ENCODE measurements at regions not wholly inside any gene's neighbourhood (a gene's known extent, or its start where the extent isn't known, plus 50 kb on each side); places are given as distances from the start of the nearest gene placed in this dataset.
A peak's percentile ranks its signal among the peaks of the same experiment; 100 is the strongest.

DNA sequence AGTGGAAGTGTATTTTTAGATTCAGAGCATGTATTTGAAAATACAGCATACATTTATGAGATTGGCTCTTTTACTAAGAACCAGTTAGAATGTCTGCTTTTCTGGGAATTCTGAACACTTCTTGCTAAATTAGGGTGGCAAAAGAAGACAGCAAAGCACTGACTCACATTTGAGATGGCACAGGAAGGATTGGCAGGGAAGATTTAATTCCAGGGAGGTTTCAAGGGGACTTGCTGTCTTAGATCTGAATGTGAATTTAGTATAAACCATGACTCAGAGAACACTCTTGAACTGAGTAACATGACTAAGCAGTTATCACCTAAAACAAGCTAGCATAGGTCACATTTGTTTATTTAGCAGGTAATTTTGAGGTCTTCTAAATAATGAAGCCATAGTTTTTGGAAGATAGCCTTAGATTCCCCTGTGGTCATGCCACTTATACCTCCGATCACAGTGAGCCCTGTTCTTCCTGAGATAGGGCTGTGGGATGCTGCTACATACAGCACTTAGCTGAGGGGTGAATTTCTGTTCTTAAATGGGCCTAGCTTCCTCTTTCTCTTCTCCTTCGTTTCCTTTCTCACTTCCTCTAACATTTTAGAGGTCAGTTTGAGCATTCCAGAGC is 173.8 kb downstream of the PCSK1 start:
- H3K18ac ChIP-seq (ENCODE audit: low read depth in 1 of 2, low read length in 2 of 2): no peak overlapping the region
- no peak overlapping the region for H4K8ac ChIP-seq (ENCODE audit: low read length)
- no peak overlapping the region for H3K14ac ChIP-seq (ENCODE audit: low read length in 2 of 2)
- no peaks in the 10 kb centered on the region for H3K9me3 ChIP-seq (ENCODE audit: control insufficient read depth, low read length)
- WGBS: no CpG with 5 or more reads among the region's 2 CpGs
- H3K9ac ChIP-seq (ENCODE audit: low read length): peak overlapping the region; percentile 44
- peak overlapping the region in 1 of 2 experiments; percentile 12 for H2BK12ac ChIP-seq (ENCODE audit: low read length in 2 of 2)
- H2BK15ac ChIP-seq (ENCODE audit: low read depth, poor library complexity, severe bottlenecking): no peak overlapping the region
- peak; percentile 52 for DNase-seq
- H2AFZ ChIP-seq (ENCODE audit: low read depth, low read length): no peak overlapping the region
- H3K4me3 ChIP-seq (ENCODE audit: insufficient read depth in 1 of 2, low read depth in 1 of 2, low read length in 2 of 2): no peak overlapping the region
- H3K4me1 ChIP-seq (ENCODE audit: control insufficient read depth, insufficient read depth, low read depth, low read length): no peaks in the 10 kb centered on the region
- H3K27me3 ChIP-seq (ENCODE audit: control insufficient read depth in 1 of 2, insufficient read depth in 1 of 2, low read length in 2 of 2): no peaks in the 10 kb centered on the region
- no peak overlapping the region for H4K91ac ChIP-seq (ENCODE audit: low read length)
- no peak overlapping the region for H2BK5ac ChIP-seq (ENCODE audit: low read depth, low read length, poor library complexity, severe bottlenecking)
- no peak overlapping the region for H3K4ac ChIP-seq (ENCODE audit: low read depth in 1 of 2, low read length in 2 of 2)
- no peak overlapping the region for H2AK5ac ChIP-seq (ENCODE audit: low read length, severe bottlenecking)
- H3K27ac ChIP-seq (ENCODE audit: low read length, poor library complexity, severe bottlenecking): peak overlapping the region; percentile 36
- no peak overlapping the region for H2BK120ac ChIP-seq (ENCODE audit: low read depth, low read length)
- no peak overlapping the region for H3K23ac ChIP-seq (ENCODE audit: low read length in 2 of 2)
- H3K79me1 ChIP-seq (replicated peaks; ENCODE audit: low read length, poor library complexity, severe bottlenecking): no peaks in the 10 kb centered on the region
- no peaks in the 10 kb centered on the region for H3K36me3 ChIP-seq (ENCODE audit: control insufficient read depth in 1 of 2, insufficient read depth in 2 of 2, low read depth in 1 of 2, low read length in 2 of 2)
- no peak overlapping the region for H3K4me2 ChIP-seq (ENCODE audit: low read length, poor library complexity, severe bottlenecking)

DNA sequence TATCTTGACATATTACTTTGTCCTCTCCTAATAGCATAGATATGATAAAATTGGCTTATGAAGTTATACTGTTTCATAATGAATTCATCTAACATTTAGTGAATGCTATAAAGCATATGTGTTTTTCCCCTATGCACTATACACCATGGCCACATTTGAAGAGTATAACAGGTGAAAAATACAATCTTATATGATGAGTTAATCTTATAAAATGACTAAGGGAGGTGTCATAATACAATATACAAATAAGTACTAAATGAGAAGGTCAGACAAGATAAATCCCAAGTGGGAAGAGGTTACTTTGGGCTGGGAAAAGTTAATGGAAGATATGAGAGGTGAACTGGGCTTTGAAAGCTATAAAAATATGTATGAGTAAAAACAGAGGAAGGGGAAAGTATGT is 174.4 kb downstream of the PCSK1 start:
- Histone ChIP-seq H3K9ac (ENCODE audit: low read length) (peak overlapping the region; percentile 44), H3K4ac (ENCODE audit: low read depth in 1 of 2, low read length in 2 of 2) (no peak overlapping the region), H3K18ac (ENCODE audit: low read depth in 1 of 2, low read length in 2 of 2) (no peak overlapping the region), H4K91ac (ENCODE audit: low read length) (no peak overlapping the region), H3K36me3 (ENCODE audit: control insufficient read depth in 1 of 2, insufficient read depth in 2 of 2, low read depth in 1 of 2, low read length in 2 of 2) (no peaks in the 10 kb centered on the region), H3K9me3 (ENCODE audit: control insufficient read depth, low read length) (no peaks in the 10 kb centered on the region), H2BK5ac (ENCODE audit: low read depth, low read length, poor library complexity, severe bottlenecking) (no peak overlapping the region), H3K23ac (ENCODE audit: low read length in 2 of 2) (no peak overlapping the region), H4K8ac (ENCODE audit: low read length) (no peak overlapping the region), H2AK5ac (ENCODE audit: low read length, severe bottlenecking) (no peak overlapping the region), H2BK12ac (ENCODE audit: low read length in 2 of 2) (no peak overlapping the region), H3K79me1 (replicated peaks; ENCODE audit: low read length, poor library complexity, severe bottlenecking) (no peaks in the 10 kb centered on the region), H2BK15ac (ENCODE audit: low read depth, poor library complexity, severe bottlenecking) (no peak overlapping the region), H3K27me3 (ENCODE audit: control insufficient read depth in 1 of 2, insufficient read depth in 1 of 2, low read length in 2 of 2) (no peaks in the 10 kb centered on the region), H2AFZ (ENCODE audit: low read depth, low read length) (no peak overlapping the region), H3K4me1 (ENCODE audit: control insufficient read depth, insufficient read depth, low read depth, low read length) (no peaks in the 10 kb centered on the region), H3K27ac (ENCODE audit: low read length, poor library complexity, severe bottlenecking) (no peak overlapping the region), H3K4me2 (ENCODE audit: low read length, poor library complexity, severe bottlenecking) (no peak overlapping the region), H3K4me3 (ENCODE audit: insufficient read depth in 1 of 2, low read depth in 1 of 2, low read length in 2 of 2) (no peak overlapping the region), H2BK120ac (ENCODE audit: low read depth, low read length) (no peak overlapping the region), H3K14ac (ENCODE audit: low read length in 2 of 2) (no peak overlapping the region)
- DNase-seq: no peak

DNA sequence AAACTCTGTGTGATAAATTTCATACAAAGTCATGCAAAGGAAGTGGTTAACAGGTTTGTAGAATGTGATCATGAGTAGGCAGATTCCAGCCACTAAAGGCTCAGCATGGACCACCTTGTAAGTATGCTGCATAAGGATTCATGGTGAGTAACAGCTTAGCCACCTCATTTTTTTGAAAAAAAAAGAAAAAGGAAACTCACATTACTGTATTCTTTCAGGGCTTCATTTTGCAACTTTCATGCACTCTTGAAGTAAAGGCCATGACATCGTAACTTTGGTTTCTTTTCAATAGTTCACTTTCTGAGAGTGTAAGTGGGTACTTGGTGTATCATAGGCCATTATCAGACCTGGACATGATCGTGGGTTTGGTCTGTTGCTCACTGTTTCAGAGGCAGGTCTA is 175.1 kb downstream of the PCSK1 start:
- no peak overlapping the region for H3K4me2 ChIP-seq (ENCODE audit: low read length, poor library complexity, severe bottlenecking)

DNA sequence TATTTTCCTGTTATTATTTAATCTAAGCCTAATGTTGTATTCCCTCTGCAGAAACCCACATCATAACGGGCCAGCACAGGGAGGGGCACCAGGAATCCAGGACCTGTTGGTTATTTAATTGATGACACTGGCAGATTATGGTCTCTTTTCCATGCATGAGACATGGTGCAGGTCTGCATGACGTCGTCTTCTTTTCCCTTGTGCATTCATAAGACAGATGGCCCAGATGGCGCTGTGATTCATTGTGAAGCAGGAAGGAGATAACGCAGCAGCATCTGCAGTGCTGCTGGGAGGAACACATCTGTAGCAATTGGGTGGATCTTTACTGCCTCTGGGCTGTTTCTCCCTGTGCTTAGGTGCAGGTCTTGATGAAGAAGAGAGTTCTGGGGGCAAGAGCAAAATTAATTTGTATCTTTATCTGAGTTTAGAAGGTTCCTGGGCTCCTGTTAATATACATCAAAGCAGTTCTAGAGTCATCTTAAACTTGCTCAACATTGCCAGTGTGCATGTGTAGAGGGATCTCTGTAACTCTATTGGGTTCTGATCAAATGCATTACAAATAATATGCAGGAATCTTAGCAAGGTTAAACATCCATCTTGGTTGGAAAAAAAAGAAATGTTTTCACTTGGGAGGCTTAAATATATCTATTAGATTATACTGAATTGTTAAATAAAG is 176.1 kb downstream of the PCSK1 start:
- H3K27ac ChIP-seq (ENCODE audit: low read length, poor library complexity, severe bottlenecking): no peak overlapping the region
- H2BK120ac ChIP-seq (ENCODE audit: low read depth, low read length): no peak overlapping the region
- no peaks in the 10 kb centered on the region for H3K27me3 ChIP-seq (ENCODE audit: control insufficient read depth in 1 of 2, insufficient read depth in 1 of 2, low read length in 2 of 2)
- no peak overlapping the region for H3K4me2 ChIP-seq (ENCODE audit: low read length, poor library complexity, severe bottlenecking)
- no peak overlapping the region for H3K18ac ChIP-seq (ENCODE audit: low read depth in 1 of 2, low read length in 2 of 2)
- no peak overlapping the region for H3K4me3 ChIP-seq (ENCODE audit: insufficient read depth in 1 of 2, low read depth in 1 of 2, low read length in 2 of 2)
- no peaks in the 10 kb centered on the region for H3K36me3 ChIP-seq (ENCODE audit: control insufficient read depth in 1 of 2, insufficient read depth in 2 of 2, low read depth in 1 of 2, low read length in 2 of 2)
- no peak overlapping the region for H4K91ac ChIP-seq (ENCODE audit: low read length)
- no peak overlapping the region for H2AK5ac ChIP-seq (ENCODE audit: low read length, severe bottlenecking)
- no peaks in the 10 kb centered on the region for H3K4me1 ChIP-seq (ENCODE audit: control insufficient read depth, insufficient read depth, low read depth, low read length)
- no peak overlapping the region for H3K23ac ChIP-seq (ENCODE audit: low read length in 2 of 2)
- WGBS: 1% methylated on average over 5 of the region's 5 CpGs
- H4K8ac ChIP-seq (ENCODE audit: low read length): no peak overlapping the region
- no peaks in the 10 kb centered on the region for H3K9me3 ChIP-seq (ENCODE audit: control insufficient read depth, low read length)
- no peak overlapping the region for H3K14ac ChIP-seq (ENCODE audit: low read length in 2 of 2)
- peak; percentile 95 for DNase-seq
- H3K79me1 ChIP-seq (replicated peaks; ENCODE audit: low read length, poor library complexity, severe bottlenecking): no peaks in the 10 kb centered on the region
- no peak overlapping the region for H2BK15ac ChIP-seq (ENCODE audit: low read depth, poor library complexity, severe bottlenecking)
- H2BK12ac ChIP-seq (ENCODE audit: low read length in 2 of 2): no peak overlapping the region
- no peak overlapping the region for H3K4ac ChIP-seq (ENCODE audit: low read depth in 1 of 2, low read length in 2 of 2)
- no peak overlapping the region for H2BK5ac ChIP-seq (ENCODE audit: low read depth, low read length, poor library complexity, severe bottlenecking)
- H3K9ac ChIP-seq (ENCODE audit: low read length): no peak overlapping the region
- H2AFZ ChIP-seq (ENCODE audit: low read depth, low read length): no peak overlapping the region

More for the DNA sequence above, 175.1 kb downstream of the PCSK1 start:
- Histone ChIP-seq H3K4me3 (ENCODE audit: insufficient read depth in 1 of 2, low read depth in 1 of 2, low read length in 2 of 2) (no peak overlapping the region), H4K91ac (ENCODE audit: low read length) (no peak overlapping the region), H3K36me3 (ENCODE audit: control insufficient read depth in 1 of 2, insufficient read depth in 2 of 2, low read depth in 1 of 2, low read length in 2 of 2) (no peaks in the 10 kb centered on the region), H3K27me3 (ENCODE audit: control insufficient read depth in 1 of 2, insufficient read depth in 1 of 2, low read length in 2 of 2) (no peaks in the 10 kb centered on the region), H3K9ac (ENCODE audit: low read length) (peak overlapping the region; percentile 44), H3K14ac (ENCODE audit: low read length in 2 of 2) (no peak overlapping the region), H2BK120ac (ENCODE audit: low read depth, low read length) (no peak overlapping the region), H2BK5ac (ENCODE audit: low read depth, low read length, poor library complexity, severe bottlenecking) (no peak overlapping the region), H3K18ac (ENCODE audit: low read depth in 1 of 2, low read length in 2 of 2) (peak overlapping the region in 1 of 2 experiments; percentile 25), H3K23ac (ENCODE audit: low read length in 2 of 2) (no peak overlapping the region), H2AFZ (ENCODE audit: low read depth, low read length) (no peak overlapping the region), H2BK15ac (ENCODE audit: low read depth, poor library complexity, severe bottlenecking) (no peak overlapping the region), H3K4ac (ENCODE audit: low read depth in 1 of 2, low read length in 2 of 2) (no peak overlapping the region), H4K8ac (ENCODE audit: low read length) (no peak overlapping the region), H3K27ac (ENCODE audit: low read length, poor library complexity, severe bottlenecking) (no peak overlapping the region), H3K79me1 (replicated peaks; ENCODE audit: low read length, poor library complexity, severe bottlenecking) (no peaks in the 10 kb centered on the region), H2BK12ac (ENCODE audit: low read length in 2 of 2) (peak overlapping the region; percentile 15 to 29), H3K9me3 (ENCODE audit: control insufficient read depth, low read length) (no peaks in the 10 kb centered on the region), H3K4me1 (ENCODE audit: control insufficient read depth, insufficient read depth, low read depth, low read length) (no peaks in the 10 kb centered on the region), H2AK5ac (ENCODE audit: low read length, severe bottlenecking) (no peak overlapping the region)
- 31% methylated on average over 2 of the region's 2 CpGs for WGBS
- peak; percentile 60 for DNase-seq
